HFFc6 (cell line): ENCODE measurements at regions not wholly inside any gene's neighbourhood (a gene's known extent, or its start where the extent isn't known, plus 50 kb on each side); places are given as distances from the start of the nearest gene placed in this dataset.
"Not testable (repeated sequence)": the region's sequence is repeated elsewhere in the genome, so short reads cannot be mapped to it uniquely, and the experiment has no call there.

Experiments
- DNase-seq: peaks from one replicate; pipeline ENCODE4 v3.0.0-alpha.2; 2018
- H3K27ac Mint-ChIP-seq: 2 replicates; pipeline ENCODE4 v1.8.0; 2020; ENCODE audit warnings: mild to moderate bottlenecking, mixed read lengths
- H3K27me3 Mint-ChIP-seq: 2 replicates; pipeline ENCODE4 v1.8.0; 2021; ENCODE audit warnings: mild to moderate bottlenecking, moderate library complexity, mixed read lengths; ENCODE audit not compliant: insufficient read depth
- H3K36me3 Mint-ChIP-seq: 2 replicates; pipeline ENCODE4 v1.8.0; 2021; ENCODE audit warnings: low read depth, mixed read lengths
- H3K4me1 Mint-ChIP-seq: 2 replicates; pipeline ENCODE4 v1.8.0; 2020; ENCODE audit warnings: low read depth, mixed read lengths
- H3K4me3 Mint-ChIP-seq: 2 replicates; pipeline ENCODE4 v1.8.0; 2020; ENCODE audit warnings: mild to moderate bottlenecking, moderate library complexity, mixed read lengths
- H3K9me3 Mint-ChIP-seq: 2 replicates; pipeline ENCODE4 v1.8.0; 2020; ENCODE audit warnings: mild to moderate bottlenecking, mixed read lengths
- TF ChIP-seq, protein P1 (sequence below): fragments of 200-600 bp; sonication (generic); IDR thresholded peaks from 2 replicates; pipeline ENCODE4 v1.5.0; 2021; ENCODE audit warnings: antibody characterized with exemption, mild to moderate bottlenecking

DNA sequence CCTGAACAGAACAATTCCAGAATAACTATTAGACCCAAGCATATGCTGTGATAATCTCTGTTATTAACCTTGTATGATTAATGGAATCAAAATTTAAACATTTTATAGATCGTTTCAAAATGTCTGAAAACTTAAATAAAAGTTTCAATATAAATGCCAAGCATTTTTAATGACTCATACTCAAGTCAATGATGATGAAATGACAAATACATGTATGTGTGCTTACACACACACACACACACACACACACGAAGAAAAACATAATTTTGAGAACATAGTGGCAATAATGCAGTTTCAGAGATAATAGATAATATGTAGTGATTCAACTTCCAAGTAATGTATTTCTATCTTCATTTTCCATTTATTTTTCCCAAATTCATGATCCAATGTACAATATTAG is 384.9 kb upstream of the FOXG1 start:
- Mint-ChIP-seq H3K9me3 (peaks cover 27% of the 10 kb centered on the region), H3K27me3 (no peaks in the 10 kb centered on the region), H3K27ac (no peak overlapping the region), H3K36me3 (no peaks in the 10 kb centered on the region), H3K4me1 (no peaks in the 10 kb centered on the region), H3K4me3 (no peak overlapping the region)
- TF ChIP-seq, protein P1, sequence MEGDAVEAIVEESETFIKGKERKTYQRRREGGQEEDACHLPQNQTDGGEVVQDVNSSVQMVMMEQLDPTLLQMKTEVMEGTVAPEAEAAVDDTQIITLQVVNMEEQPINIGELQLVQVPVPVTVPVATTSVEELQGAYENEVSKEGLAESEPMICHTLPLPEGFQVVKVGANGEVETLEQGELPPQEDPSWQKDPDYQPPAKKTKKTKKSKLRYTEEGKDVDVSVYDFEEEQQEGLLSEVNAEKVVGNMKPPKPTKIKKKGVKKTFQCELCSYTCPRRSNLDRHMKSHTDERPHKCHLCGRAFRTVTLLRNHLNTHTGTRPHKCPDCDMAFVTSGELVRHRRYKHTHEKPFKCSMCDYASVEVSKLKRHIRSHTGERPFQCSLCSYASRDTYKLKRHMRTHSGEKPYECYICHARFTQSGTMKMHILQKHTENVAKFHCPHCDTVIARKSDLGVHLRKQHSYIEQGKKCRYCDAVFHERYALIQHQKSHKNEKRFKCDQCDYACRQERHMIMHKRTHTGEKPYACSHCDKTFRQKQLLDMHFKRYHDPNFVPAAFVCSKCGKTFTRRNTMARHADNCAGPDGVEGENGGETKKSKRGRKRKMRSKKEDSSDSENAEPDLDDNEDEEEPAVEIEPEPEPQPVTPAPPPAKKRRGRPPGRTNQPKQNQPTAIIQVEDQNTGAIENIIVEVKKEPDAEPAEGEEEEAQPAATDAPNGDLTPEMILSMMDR, result no peak
- DNase-seq, result no peak

DNA sequence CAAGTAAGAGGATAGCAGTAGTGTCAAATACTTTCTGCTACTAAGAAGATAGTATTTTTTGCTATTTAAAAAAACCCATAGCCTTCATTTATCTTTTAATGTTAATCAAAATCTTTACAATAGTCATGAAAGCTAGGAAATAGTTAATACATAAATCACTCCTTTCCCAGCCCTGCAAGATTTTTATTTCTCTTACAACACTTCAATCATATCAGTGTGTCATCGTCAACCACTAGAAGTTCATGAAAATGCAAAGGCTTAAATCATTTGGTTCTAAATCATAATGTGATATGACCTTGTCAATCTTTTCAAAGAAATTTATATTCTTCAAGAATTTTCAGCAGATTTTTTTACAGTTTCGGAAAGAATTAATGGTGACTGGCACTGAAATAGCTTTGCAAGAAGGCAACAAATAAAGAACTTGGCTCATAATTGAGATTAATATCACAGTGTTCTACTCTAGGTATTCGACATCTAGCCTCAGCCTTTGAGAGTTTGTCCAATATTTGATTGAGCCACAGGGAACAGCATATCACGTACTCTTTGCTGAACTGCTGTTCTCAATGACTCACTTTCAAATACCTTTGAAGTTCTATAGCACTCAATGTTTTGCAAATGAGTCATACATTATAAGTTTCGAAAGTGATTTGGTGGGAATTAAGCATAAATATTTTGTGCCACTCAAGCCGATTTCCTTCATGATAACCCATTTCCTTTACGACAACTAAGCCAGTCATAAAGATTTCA is 384.0 kb upstream of the FOXG1 start:
- Mint-ChIP-seq H3K4me1 (no peaks in the 10 kb centered on the region), H3K36me3 (no peaks in the 10 kb centered on the region), H3K9me3 (peaks cover 27% of the 10 kb centered on the region), H3K27ac (no peak overlapping the region), H3K27me3 (no peaks in the 10 kb centered on the region), H3K4me3 (no peak overlapping the region)
- DNase-seq, result no peak
- TF ChIP-seq, protein P1, result no peak

DNA sequence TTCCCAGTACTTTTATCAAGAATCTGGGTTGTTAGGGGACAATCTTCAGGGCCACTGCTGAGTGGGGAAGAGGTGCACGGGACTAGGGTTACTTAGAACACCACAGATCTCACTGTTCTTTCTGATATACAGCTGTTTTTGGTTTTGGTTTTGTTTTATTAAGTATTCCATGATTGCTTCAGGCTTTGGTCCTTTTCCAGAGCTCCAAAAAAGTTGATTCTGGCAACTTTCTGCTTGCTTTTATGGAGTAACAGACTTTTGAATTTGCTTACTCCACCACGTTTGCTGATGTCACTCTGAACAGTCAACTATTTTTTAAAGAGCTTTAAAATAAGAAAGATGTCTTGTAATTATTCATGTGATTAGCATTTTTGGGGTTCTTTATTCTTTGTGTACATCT is 368.1 kb upstream of the FOXG1 start:
- TF ChIP-seq, protein P1, result no peak
- H3K4me3 Mint-ChIP-seq, result no peak overlapping the region
- no peak for DNase-seq
- no peak overlapping the region for H3K27ac Mint-ChIP-seq
- no peaks in the 10 kb centered on the region for H3K4me1 Mint-ChIP-seq
- H3K9me3 Mint-ChIP-seq, result peaks cover 32% of the 10 kb centered on the region
- H3K27me3 Mint-ChIP-seq, result no peaks in the 10 kb centered on the region
- H3K36me3 Mint-ChIP-seq, result no peaks in the 10 kb centered on the region

DNA sequence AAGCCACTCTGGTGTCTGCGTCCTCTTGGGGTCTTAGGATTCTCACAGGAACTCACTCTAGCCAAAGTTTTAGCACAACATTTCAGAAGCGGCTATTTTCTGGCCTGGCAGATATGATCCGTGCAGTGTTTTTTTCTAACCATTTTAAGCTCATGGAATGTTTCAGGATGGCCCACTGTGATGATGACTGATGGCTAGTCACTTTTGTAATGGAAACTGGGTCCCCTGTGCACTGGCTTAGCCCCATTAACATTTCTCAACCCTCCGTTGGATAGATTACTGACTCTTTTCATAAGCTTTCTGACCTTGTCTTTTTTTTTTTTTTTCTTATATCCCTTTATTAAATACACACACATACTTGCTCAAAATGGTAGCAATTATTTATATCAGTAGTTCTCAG is 364.9 kb upstream of the FOXG1 start:
- H3K4me1 Mint-ChIP-seq, H3K36me3 Mint-ChIP-seq, H3K27ac Mint-ChIP-seq, H3K4me3 Mint-ChIP-seq, H3K27me3 Mint-ChIP-seq, DNase-seq: not testable (repeated sequence)
- peaks cover 29% of the 10 kb centered on the region for H3K9me3 Mint-ChIP-seq

DNA sequence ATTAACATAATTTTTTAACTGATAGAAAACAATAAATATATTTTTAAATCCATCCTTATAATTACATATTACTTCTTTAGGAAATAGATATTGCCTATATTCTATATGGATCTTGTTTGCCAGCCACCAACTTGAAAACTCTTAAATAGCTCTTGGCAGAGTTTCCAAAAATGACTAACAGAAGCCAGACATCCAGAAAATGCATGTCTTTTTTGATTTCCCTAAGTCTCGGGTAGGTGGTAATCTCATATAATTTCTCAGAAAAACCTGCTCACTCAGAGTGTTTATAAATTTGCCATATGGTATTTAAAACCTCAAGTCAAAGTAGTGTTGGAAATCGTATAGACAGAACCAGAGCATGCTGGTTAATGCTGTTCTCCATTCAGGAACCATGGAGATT is 360.4 kb upstream of the FOXG1 start:
- DNase-seq, result no peak
- Mint-ChIP-seq H3K36me3 (no peaks in the 10 kb centered on the region; the same call in 1 of the 2 replicates), H3K4me3 (no peak overlapping the region), H3K9me3 (peaks cover 43% of the 10 kb centered on the region), H3K27me3 (no peaks in the 10 kb centered on the region), H3K27ac (no peak overlapping the region), H3K4me1 (no peaks in the 10 kb centered on the region)
- TF ChIP-seq, protein P1, result no peak

DNA sequence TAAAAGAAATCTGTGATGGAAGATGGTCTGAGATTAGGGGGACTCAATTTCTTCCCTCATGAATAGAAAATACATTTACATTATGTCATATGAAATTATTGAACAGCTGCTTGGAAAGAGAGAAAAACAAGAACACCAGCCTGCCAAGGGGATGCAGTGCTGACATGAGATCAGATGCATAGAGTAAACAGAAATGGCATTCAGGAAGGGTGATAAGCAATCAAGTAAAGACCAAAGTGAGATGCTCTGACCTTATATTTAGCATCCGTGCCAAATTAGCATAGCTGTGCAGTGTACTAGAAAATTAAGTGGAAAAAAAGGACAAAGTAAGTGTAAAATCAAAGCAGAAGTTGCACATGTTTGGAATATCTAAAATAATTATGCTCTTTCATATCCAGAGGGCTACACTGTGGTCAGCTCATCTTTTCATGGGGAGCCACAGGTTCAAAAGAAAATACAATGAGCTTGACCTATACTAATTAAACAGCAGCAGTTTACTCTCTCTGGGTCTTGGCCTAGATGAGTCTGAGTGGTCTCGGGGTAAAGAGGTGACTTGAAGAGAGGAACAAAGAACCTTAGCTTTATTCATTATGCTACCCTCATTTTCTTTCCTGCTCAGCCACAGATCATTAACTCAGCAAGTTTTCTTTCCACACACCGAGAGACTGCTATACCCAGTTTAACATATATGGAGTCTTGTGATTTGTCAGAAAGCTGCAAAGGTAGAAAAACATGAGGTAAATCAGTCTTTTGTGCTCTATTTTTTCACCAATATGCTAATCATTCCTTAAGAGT is 359.4 kb upstream of the FOXG1 start:
- no peak for DNase-seq
- H3K27me3 Mint-ChIP-seq, result no peaks in the 10 kb centered on the region
- no peaks in the 10 kb centered on the region; the same call in 1 of the 2 replicates for H3K36me3 Mint-ChIP-seq
- H3K9me3 Mint-ChIP-seq, result peaks cover 49% of the 10 kb centered on the region
- no peaks in the 10 kb centered on the region for H3K4me1 Mint-ChIP-seq
- H3K4me3 Mint-ChIP-seq, result no peak overlapping the region
- TF ChIP-seq, protein P1, result no peak
- no peak overlapping the region for H3K27ac Mint-ChIP-seq
